ENCODE measurements at regions not wholly inside any gene's neighbourhood (a gene's known extent, or its start where the extent isn't known, plus 50 kb on each side); places are given as distances from the start of the nearest gene placed in this dataset.

DNA sequence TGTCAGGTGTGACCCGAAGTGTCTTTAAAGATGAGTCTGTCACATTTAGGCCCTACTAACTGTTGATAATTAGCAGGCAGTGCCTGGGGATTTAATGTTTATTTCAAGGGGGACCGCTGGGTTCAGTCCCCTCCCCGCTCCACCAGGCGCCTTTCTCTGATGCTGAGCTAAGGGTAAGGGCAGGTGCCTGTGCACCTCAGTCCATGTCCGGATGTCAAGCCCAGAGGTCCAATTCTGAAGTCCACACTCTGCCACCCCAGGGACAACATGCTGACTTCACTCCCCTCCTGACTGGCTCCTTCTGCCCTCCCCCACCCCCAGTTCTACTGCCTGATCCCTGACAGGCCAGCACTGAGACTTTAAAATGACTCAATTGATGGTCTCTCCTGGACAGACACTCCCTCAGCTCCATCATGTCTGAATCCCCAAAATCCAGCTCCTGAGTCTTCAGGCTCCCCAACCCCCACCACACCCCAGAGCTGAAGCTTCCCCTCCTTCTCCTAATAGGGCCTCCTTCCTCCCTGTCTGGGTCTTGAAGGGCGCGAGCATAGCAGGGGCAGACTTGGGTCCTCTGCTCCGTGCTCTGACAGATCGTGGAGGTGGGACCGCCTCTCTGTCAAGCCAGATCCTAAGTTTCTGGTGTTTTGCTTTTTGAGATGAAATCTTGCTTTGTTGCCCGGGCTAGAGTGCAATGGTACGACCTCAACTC is 49.8 kb upstream of the ANO1 start:
- TF ChIP-seq, protein P1, sequence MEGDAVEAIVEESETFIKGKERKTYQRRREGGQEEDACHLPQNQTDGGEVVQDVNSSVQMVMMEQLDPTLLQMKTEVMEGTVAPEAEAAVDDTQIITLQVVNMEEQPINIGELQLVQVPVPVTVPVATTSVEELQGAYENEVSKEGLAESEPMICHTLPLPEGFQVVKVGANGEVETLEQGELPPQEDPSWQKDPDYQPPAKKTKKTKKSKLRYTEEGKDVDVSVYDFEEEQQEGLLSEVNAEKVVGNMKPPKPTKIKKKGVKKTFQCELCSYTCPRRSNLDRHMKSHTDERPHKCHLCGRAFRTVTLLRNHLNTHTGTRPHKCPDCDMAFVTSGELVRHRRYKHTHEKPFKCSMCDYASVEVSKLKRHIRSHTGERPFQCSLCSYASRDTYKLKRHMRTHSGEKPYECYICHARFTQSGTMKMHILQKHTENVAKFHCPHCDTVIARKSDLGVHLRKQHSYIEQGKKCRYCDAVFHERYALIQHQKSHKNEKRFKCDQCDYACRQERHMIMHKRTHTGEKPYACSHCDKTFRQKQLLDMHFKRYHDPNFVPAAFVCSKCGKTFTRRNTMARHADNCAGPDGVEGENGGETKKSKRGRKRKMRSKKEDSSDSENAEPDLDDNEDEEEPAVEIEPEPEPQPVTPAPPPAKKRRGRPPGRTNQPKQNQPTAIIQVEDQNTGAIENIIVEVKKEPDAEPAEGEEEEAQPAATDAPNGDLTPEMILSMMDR (conservative IDR thresholded peaks at IDR 0.05; ENCODE audit: low read depth, low read length), result no peak
- no peak for TF ChIP-seq EZH2 (IDR thresholded peaks at IDR 0.05; ENCODE audit: borderline replicate concordance, low read depth, low read length, poor library complexity, severe bottlenecking)

Measured in A673 (cell line).